Fibroblast of lung (primary cell): ENCODE measurements at regions not wholly inside any gene's neighbourhood (a gene's known extent, or its start where the extent isn't known, plus 50 kb on each side); places are given as distances from the start of the nearest gene placed in this dataset.

Source experiments
- DNase-seq, 2 donors: peaks; one replicate each; pipeline versions ENCODE4 v3.0.0 to v3.0.0-alpha.2; 2010; ENCODE audit warnings: low read depth in 2 of 2
- H2AFZ ChIP-seq: 2 replicates; pipeline ENCODE4 v1.5.1; 2012; ENCODE audit warnings: low read length, control low read depth, inconsistent platforms
- H3K27ac ChIP-seq: 2 replicates; pipeline ENCODE4 v1.5.1; 2011; ENCODE audit warnings: low read length, control low read depth; ENCODE audit not compliant: insufficient read depth
- H3K27me3 ChIP-seq: 2 replicates; pipeline ENCODE4 v1.5.1; 2011; ENCODE audit warnings: mild to moderate bottlenecking, low read length; ENCODE audit not compliant: control insufficient read depth, insufficient read depth
- H3K36me3 ChIP-seq: 2 replicates; pipeline ENCODE4 v1.5.1; 2011; ENCODE audit warnings: low read length; ENCODE audit not compliant: control insufficient read depth, insufficient read depth
- H3K4me1 ChIP-seq: 2 replicates; pipeline ENCODE4 v1.5.1; 2011; ENCODE audit warnings: low read length; ENCODE audit not compliant: control insufficient read depth, insufficient read depth; ENCODE audit errors: extremely low read depth
- H3K4me2 ChIP-seq: 2 replicates; pipeline ENCODE4 v1.5.1; 2011; ENCODE audit warnings: low read length, control low read depth; ENCODE audit not compliant: insufficient read depth; ENCODE audit errors: extremely low read depth
- H3K4me3 ChIP-seq, 4 experiments: fragments of 200-600 bp in 1 of 4; sonication (generic) in 1 of 4; replicated peaks in 1 of 4; 2 replicates each; pipeline ENCODE4 v1.5.1; 2011 to 2016; ENCODE audit warnings: low read length in 4 of 4, low read depth in 3 of 4, mild to moderate bottlenecking in 3 of 4, control low read depth in 2 of 4, inconsistent platforms in 1 of 4, mixed read lengths in 1 of 4; ENCODE audit not compliant: insufficient read depth in 1 of 4; ENCODE audit errors: control extremely low read depth in 1 of 4
- H3K79me2 ChIP-seq: 2 replicates; pipeline ENCODE4 v1.5.1; 2012; ENCODE audit warnings: mild to moderate bottlenecking, low read length, inconsistent platforms; ENCODE audit not compliant: control insufficient read depth, insufficient read depth
- H3K9ac ChIP-seq: 2 replicates; pipeline ENCODE4 v1.5.1; 2011; ENCODE audit warnings: mild to moderate bottlenecking, low read length, control low read depth; ENCODE audit not compliant: insufficient read depth
- H3K9me3 ChIP-seq: 2 replicates; pipeline ENCODE4 v1.5.1; 2012; ENCODE audit warnings: low read depth, low read length; ENCODE audit not compliant: control insufficient read depth, insufficient read depth
- H4K20me1 ChIP-seq: 2 replicates; pipeline ENCODE4 v1.5.1; 2011; ENCODE audit warnings: low read length; ENCODE audit not compliant: control insufficient read depth, insufficient read depth; ENCODE audit errors: extremely low read depth
- CTCF ChIP-seq, 2 donors: IDR thresholded peaks in 1 of 2; conservative IDR thresholded peaks in 1 of 2; 1 replicate in 1 of 2; 2 replicates in 1 of 2; pipeline ENCODE4 v1.5.1; 2011 to 2012; ENCODE audit warnings: low read length in 2 of 2, control low read depth in 1 of 2, inconsistent platforms in 1 of 2, low read depth in 1 of 2, mild to moderate bottlenecking in 1 of 2
- EZH2 ChIP-seq: IDR thresholded peaks from 2 replicates; pipeline ENCODE4 v1.5.1; 2012; ENCODE audit warnings: low read length, control low read depth, mild to moderate bottlenecking; ENCODE audit errors: missing control alignments

GRCh38 chr20:40880063-40880728 is 148.4 kb upstream of the TOP1 start:
- H3K27me3 ChIP-seq = no peaks in the 10 kb centered on the region
- H3K79me2 ChIP-seq = no peaks in the 10 kb centered on the region
- H3K27ac ChIP-seq = no peak overlapping the region
- no peaks in the 10 kb centered on the region for H4K20me1 ChIP-seq
- no peaks in the 10 kb centered on the region for H3K36me3 ChIP-seq
- H3K9me3 ChIP-seq = no peaks in the 10 kb centered on the region
- no peak overlapping the region for H3K9ac ChIP-seq
- DNase-seq = no peak
- H2AFZ ChIP-seq = no peak overlapping the region
- TF ChIP-seq CTCF (conservative IDR thresholded peaks at IDR 0.05 in 1 of 2, IDR thresholded peaks at IDR 0.05 in 1 of 2; ENCODE audit: low read depth in 1 of 2, low read length in 2 of 2) (no peak), EZH2 (no peak)
- no peaks in the 10 kb centered on the region for H3K4me1 ChIP-seq
- no peak overlapping the region for H3K4me3 ChIP-seq
- no peak overlapping the region for H3K4me2 ChIP-seq

- TF ChIP-seq EZH2 (no peak), CTCF (conservative IDR thresholded peaks at IDR 0.05 in 1 of 2, IDR thresholded peaks at IDR 0.05 in 1 of 2; ENCODE audit: low read depth in 1 of 2, low read length in 2 of 2) (no peak)
- DNase-seq = no peak
- H3K79me2 ChIP-seq = no peaks in the 10 kb centered on the region
Measured at GRCh38 chr20:40880729-40881109, 147.9 kb upstream of the TOP1 start.

GRCh38 chr20:40882152-40882551 is 146.5 kb upstream of the TOP1 start:
- no peak overlapping the region for H3K4me2 ChIP-seq
- H3K9me3 ChIP-seq = no peaks in the 10 kb centered on the region
- H3K36me3 ChIP-seq = no peaks in the 10 kb centered on the region
- no peaks in the 10 kb centered on the region for H3K4me1 ChIP-seq
- no peaks in the 10 kb centered on the region for H4K20me1 ChIP-seq
- H3K9ac ChIP-seq = no peak overlapping the region
- no peaks in the 10 kb centered on the region for H3K27me3 ChIP-seq
- TF ChIP-seq CTCF (conservative IDR thresholded peaks at IDR 0.05 in 1 of 2, IDR thresholded peaks at IDR 0.05 in 1 of 2; ENCODE audit: low read depth in 1 of 2, low read length in 2 of 2) = no peak
- TF ChIP-seq EZH2 = no peak
- H3K79me2 ChIP-seq = no peaks in the 10 kb centered on the region
- no peak overlapping the region for H3K4me3 ChIP-seq
- DNase-seq = no peak
- no peak overlapping the region for H3K27ac ChIP-seq
- no peak overlapping the region for H2AFZ ChIP-seq

More at GRCh38 chr20:40880729-40881109, 147.9 kb upstream of the TOP1 start:
- Histone ChIP-seq H3K4me3 (no peak overlapping the region), H4K20me1 (no peaks in the 10 kb centered on the region), H2AFZ (no peak overlapping the region), H3K4me2 (no peak overlapping the region), H3K9ac (no peak overlapping the region), H3K27ac (no peak overlapping the region), H3K9me3 (no peaks in the 10 kb centered on the region), H3K36me3 (no peaks in the 10 kb centered on the region), H3K4me1 (no peaks in the 10 kb centered on the region), H3K27me3 (no peaks in the 10 kb centered on the region)
